Inferior parietal cortex (tissue), 1 donor: ENCODE measurements at regions not wholly inside any gene's neighbourhood (a gene's known extent, or its start where the extent isn't known, plus 50 kb on each side); places are given as distances from the start of the nearest gene placed in this dataset.

ENCODE experiments used
- DNase-seq: peaks from one replicate; pipeline ENCODE4 v3.0.0-alpha.2; 2016; ENCODE audit errors: extremely low spot score

GRCh38 chr4:175127314-175127713 lies 209.2 kb downstream of the ADAM29 start:
- no peak for DNase-seq

GRCh38 chr4:175129797-175130196 lies 211.6 kb downstream of the ADAM29 start:
- DNase-seq, result no peak

DNA sequence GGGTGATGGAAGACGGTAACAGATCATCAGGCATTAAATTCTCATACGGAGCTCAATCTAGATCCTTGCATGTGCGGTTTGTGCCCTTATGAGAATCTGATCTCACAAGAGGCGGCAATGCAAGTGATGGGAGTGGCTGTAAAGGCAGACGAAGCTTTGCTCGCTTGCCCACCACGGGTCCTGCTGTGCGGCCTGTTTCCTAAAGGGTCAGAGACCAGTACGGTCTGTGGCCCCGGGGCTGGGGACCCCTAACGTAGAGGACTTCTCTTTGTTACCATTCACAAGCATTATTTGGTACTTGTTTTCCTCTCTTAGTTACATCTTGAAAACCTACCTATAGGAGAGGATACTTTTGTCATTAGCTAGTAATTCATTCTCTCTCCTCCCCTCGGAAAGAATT lies 221.0 kb downstream of the ADAM29 start:
- DNase-seq, result no peak

- no peak for DNase-seq
These were observed 225.0 kb downstream of the ADAM29 start for GRCh38 chr4:175143116-175143515.

- no peak for DNase-seq
These were observed 228.6 kb downstream of the ADAM29 start for GRCh38 chr4:175146799-175147198.

GRCh38 chr4:175147233-175147632 lies 229.1 kb downstream of the ADAM29 start:
- no peak for DNase-seq

DNA sequence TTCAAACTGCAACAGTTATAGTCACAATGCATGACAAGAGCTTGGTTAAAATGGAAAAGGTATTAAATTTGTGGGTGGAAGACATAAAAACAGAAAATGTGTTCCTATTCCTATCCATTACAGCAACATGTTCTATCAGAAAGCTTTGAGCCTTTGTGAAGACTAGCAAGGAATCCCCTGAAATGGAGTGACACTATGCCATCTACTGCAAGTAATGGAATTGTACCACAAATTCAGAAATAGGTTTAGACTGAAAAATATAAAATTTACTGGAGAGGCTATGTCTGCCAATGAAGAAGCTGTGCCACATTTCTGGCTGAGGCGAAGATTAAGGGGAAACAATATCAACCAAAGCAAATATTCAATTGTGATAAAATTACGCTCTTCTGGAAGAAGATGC lies 247.9 kb downstream of the ADAM29 start:
- DNase-seq, result no peak

DNA sequence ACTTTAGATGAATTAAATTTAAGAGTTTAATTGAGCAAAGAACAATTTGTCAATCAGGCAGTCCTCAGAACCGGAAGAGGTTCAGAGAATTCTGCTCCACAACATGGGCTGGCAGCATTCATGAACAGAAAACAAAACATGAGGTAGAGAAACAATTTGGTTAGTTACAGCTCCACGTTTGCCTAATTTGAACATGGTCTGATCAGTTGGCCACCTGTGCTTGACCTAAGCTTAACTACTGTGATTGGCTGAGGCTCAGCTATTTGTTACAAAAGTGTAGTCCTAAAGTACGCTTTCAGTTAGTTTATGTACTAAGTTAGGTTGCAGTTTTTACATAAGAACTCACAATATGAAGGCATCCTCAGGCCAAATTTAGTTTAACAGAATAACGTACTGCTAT lies 258.6 kb downstream of the ADAM29 start:
- no peak for DNase-seq

DNA sequence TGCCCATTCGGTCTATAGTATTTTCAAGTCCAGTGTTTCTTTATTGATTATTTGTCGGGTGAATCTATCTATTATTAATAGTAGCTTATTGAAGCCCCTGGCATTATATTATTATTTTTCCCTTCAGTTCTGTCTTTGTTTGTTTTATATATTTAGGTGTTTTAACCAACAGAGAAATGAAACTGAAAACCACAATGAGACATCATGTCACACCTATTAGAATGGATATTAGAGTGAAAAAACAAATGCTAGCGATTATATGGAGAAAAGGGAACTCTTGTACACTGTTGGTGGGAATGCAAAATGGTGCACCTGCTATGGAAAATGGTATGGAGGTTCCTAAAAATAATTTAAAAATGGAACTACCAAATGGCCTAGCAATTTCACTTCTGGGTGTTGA lies 272.5 kb downstream of the ADAM29 start:
- no peak for DNase-seq

DNA sequence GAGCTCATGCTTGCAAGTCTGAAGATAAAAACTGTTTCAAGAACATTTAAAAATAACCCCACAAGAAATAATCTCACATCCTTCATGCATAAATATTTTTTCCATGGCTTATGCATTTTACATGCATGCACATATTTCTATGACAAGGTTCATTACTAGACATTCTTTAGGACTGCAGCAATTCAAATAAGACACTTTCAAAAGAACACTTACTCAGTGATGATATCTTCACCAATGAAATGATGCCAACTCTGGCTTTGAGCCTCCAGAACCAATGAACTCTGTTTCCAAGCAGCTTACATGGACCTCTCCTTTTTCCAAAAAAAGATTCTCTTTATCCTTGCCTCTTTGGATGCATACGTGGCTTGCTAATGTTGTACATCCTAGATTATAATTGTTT lies 279.9 kb downstream of the ADAM29 start:
- DNase-seq, result no peak

GRCh38 chr4:175215208-175215607 lies 297.1 kb downstream of the ADAM29 start:
- no peak for DNase-seq

- DNase-seq, result no peak
These were observed 297.5 kb downstream of the ADAM29 start for GRCh38 chr4:175215657-175216056.

DNA sequence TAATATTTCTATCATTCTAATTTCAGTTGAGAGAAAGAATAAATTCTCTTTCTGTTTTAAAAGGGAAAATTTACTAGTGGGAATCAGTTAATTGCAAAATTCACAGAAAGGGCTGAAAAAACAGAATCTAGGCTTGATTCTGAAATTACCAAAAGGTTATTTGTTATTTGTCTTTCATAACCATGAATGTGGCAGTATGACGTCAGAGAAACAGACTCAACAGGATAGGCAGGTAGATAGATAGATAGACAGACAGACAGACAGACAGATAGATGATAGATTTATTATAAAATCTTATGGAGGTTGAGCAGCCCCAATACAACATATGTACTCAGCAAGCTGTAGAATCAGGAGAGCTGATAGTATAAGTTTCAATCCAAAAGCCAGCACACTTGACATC lies 311.0 kb downstream of the ADAM29 start:
- no peak for DNase-seq

DNA sequence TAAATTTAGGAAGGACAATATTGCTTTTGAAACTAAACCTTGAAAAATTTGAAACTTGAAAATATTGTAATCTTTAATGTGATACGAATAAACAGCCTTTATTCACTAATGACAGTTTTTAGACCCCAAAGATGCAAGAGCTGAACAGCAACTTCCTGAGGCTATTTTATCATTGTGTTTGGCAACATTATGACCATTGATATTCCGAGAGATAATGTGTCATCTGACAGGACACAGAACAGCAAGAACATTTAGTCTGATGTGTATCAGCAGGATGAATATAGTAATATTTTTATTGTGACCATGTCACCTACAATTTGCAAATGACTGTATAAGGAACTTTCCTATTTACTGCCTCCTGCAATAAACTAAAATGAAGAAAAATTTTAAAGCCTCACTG lies 316.0 kb downstream of the ADAM29 start:
- DNase-seq, result no peak

DNA sequence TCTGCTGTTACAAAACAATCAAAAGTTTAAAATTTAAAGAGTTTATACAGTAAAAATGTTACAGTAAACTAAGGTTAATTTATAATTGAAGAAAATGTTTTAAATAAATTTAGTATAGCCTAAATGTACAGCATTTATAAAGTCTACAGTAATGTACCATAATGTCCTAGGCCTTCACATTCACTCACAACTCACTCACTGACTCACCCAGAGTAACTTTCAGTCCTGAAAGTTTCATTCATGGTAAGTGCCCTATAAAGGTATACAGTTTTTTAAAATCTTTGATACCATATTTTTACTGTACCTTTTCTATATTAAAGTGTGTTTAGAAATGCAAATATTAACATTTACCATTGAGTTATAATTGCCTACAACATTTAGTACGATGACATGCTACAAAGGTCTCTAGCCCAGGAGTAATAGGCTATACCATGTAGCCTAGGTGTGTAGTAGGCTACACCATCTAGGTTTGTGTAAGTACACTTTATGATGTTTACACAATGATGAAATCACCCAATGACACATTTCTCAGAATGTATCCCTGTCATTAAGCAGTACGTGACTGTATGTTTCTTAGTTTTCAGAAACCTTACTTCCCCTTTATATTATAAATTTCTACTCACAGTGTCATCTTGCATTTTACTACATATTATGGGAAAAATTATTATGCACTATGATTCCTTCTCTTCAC lies 320.8 kb downstream of the ADAM29 start:
- no peak for DNase-seq

DNA sequence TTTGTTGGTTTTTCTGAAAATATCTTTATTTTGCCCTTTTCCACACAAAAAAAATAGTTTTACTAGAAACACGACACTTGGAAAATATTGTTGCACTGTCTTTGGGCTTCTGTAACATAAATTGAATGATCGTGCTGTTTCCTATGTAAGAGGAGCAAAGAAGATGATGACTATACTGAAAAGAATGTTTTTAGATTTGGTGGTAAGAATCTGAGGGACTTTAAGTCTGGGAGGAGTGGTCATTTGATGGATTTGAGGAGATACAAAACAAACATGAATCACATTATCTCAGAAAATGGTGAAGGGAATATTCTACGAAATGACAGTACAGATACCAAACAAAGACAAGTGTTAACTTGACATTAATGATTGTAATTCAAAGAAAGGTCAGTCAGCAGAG lies 328.8 kb downstream of the ADAM29 start:
- no peak for DNase-seq

GRCh38 chr4:175252642-175253041 lies 334.5 kb downstream of the ADAM29 start:
- no peak for DNase-seq

DNA sequence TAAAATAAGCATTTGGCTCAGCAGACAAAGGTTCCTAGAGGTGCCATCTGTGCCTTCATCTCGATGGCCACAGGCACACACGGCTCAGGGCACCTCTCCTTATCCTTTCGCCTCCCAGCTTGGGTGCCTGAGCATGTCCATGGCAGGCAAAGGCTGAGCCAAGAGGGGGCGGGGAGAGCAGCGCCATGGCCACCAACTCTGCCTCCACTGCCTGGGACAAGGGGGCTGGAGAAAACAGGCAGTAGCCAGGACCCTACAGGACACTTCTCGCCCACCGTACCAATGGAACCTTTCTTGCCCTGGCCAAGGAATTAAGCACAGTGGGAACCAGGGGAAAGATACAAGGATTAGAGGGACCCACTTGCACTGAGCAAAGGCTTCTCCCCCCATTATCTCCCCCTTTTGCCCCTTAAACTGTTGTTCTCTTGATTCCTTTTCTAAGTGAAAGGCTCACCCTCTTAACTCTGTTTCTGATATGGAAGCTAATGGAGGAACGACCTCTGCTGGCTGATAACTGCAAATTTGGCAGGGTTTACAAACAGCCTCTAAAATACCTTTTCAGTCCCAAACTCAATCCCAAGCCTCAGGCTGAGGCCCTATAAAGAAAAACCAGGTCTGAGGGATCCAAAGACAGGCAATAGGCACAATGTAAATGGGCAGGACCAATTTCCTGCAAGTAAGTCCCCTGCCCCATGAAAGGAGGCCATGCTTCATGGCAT lies 335.2 kb downstream of the ADAM29 start:
- DNase-seq, result no peak

DNA sequence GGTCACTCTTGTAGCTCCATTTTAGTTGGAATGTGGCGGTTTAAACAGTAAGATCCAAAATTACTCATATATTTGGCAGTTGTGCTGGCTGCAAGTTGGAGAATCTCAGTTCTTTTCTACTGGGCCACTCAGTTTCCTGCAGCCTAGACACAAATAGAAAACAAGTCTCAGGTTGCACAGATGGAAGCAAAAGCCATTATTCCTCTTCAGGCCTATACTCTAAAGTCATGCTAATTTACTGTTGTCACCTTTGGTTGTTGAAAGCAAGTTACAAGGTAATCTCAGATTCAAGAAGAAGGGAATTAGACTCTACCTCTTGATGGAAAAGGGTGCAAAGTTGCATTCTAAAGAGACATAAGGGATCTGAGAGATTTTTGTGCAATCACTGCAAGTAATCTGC lies 345.4 kb downstream of the ADAM29 start:
- DNase-seq, result no peak

GRCh38 chr4:175271010-175271630 lies 353.0 kb downstream of the ADAM29 start:
- no peak for DNase-seq

- DNase-seq, result no peak
These were observed 356.0 kb downstream of the ADAM29 start for GRCh38 chr4:175273995-175274753.

GRCh38 chr4:175277816-175278215 lies 359.7 kb downstream of the ADAM29 start:
- DNase-seq, result no peak
